ENCODE measurements at regions not wholly inside any gene's neighbourhood (a gene's known extent, or its start where the extent isn't known, plus 50 kb on each side); places are given as distances from the start of the nearest gene placed in this dataset.

DNA sequence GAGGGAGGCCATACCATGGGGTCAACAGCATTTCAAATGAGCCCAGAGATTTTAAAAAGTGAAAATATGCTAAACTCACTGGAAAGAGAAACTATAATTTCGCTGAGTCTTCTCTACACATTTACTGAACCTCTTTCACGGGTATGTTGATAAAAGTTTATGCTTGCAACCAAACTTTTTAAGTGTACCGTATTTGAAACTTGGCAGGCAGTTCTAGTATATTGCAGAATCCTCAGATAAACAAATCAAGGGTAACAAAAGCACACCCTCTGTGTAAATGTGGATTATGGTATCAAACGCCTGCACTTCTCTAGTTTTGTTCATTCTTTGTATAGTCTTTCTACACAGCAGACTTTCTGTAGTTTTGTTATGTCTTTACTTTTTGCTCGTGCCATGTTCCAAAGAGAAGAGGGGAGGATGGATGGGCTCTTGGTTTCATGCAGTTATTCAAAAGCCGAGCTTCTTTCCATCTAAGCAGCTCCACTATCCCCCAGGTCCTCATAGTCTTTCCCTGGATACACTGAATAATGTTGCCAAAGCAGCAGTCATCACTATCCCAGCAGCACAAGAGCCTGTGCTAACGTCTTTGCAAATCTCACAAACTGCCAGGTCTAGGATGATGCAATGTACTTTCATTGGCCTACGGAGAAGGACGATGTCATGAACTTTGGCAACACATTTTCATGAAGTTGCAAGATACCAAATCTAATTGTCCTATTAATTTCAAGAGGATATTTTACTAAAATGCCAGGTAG lies 131.2 kb downstream of the MPP7 start:
- peak in 1 of 2 donors; percentile 55 for DNase-seq (ENCODE audit: low read depth in 1 of 2, low spot score in 1 of 2)
- no peaks in the 10 kb centered on the region for H3K27me3 ChIP-seq
- H3K4me3 ChIP-seq, result no peak overlapping the region
- no peaks in the 10 kb centered on the region for H3K4me1 ChIP-seq (ENCODE audit: low read depth)
- TF ChIP-seq, protein P1, sequence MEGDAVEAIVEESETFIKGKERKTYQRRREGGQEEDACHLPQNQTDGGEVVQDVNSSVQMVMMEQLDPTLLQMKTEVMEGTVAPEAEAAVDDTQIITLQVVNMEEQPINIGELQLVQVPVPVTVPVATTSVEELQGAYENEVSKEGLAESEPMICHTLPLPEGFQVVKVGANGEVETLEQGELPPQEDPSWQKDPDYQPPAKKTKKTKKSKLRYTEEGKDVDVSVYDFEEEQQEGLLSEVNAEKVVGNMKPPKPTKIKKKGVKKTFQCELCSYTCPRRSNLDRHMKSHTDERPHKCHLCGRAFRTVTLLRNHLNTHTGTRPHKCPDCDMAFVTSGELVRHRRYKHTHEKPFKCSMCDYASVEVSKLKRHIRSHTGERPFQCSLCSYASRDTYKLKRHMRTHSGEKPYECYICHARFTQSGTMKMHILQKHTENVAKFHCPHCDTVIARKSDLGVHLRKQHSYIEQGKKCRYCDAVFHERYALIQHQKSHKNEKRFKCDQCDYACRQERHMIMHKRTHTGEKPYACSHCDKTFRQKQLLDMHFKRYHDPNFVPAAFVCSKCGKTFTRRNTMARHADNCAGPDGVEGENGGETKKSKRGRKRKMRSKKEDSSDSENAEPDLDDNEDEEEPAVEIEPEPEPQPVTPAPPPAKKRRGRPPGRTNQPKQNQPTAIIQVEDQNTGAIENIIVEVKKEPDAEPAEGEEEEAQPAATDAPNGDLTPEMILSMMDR (IDR thresholded peaks at IDR 0.05; ENCODE audit: low read depth, low read length), result no peak
- no peak overlapping the region for H3K27ac ChIP-seq
- H3K36me3 ChIP-seq, result no peaks in the 10 kb centered on the region
- H3K9me3 ChIP-seq (ENCODE audit: low read depth), result no peaks in the 10 kb centered on the region

DNA sequence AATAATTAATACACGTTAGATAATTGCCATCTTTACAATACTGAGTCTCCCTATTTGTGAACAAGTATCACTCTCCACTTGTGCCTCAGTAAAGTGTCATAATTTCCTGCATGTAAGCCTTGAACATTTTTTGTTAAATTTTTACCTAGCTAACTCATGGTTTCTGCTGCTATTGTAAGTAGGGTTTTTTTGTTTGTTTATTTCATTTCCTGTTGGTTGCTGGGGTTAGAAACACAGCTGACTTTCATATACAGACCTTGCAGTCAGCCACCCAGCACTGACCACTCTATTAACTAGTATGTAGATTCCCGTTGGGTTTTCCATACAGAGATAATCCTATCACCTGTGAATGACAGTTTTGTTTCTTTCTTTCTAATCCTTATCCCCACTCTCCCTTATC lies 133.3 kb downstream of the MPP7 start:
- Histone ChIP-seq H3K36me3 (no peaks in the 10 kb centered on the region), H3K27ac (no peak overlapping the region), H3K4me3 (no peak overlapping the region), H3K27me3 (no peaks in the 10 kb centered on the region), H3K9me3 (ENCODE audit: low read depth) (no peaks in the 10 kb centered on the region), H3K4me1 (ENCODE audit: low read depth) (no peaks in the 10 kb centered on the region)
- DNase-seq (ENCODE audit: low read depth in 1 of 2, low spot score in 1 of 2), result no peak
- TF ChIP-seq, protein P1 (IDR thresholded peaks at IDR 0.05; ENCODE audit: low read depth, low read length), result no peak

DNA sequence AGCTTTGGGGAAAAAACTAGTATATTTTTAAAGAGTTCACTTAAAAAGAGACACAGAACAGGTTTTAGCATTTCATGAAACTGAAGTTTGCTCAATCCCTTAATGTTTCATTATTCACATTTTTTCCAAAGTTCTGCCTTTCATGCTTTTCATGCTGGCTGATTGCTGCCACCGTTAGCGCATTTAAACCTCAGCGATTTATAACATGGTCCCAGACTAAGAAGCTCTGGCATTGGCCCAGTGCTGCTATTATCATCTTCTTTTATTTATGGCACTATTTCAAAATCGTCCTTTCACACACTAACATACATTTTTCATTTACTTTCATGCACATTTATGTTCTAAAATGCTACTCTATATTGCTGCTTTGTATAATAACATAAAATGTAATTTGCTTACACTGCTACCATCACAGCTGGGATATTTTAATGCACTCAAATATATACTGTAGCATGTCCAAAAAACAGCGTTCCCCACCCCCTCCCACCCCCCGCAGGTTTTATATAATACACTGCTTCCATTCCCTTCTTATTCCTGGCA lies 141.9 kb downstream of the MPP7 start:
- Histone ChIP-seq H3K4me3 (no peak overlapping the region), H3K27me3 (no peaks in the 10 kb centered on the region), H3K9me3 (ENCODE audit: low read depth) (no peaks in the 10 kb centered on the region), H3K36me3 (no peaks in the 10 kb centered on the region), H3K27ac (no peak overlapping the region), H3K4me1 (ENCODE audit: low read depth) (no peaks in the 10 kb centered on the region)
- no peak for DNase-seq (ENCODE audit: low read depth in 1 of 2, low spot score in 1 of 2)
- TF ChIP-seq, protein P1 (IDR thresholded peaks at IDR 0.05; ENCODE audit: low read depth, low read length), result no peak

DNA sequence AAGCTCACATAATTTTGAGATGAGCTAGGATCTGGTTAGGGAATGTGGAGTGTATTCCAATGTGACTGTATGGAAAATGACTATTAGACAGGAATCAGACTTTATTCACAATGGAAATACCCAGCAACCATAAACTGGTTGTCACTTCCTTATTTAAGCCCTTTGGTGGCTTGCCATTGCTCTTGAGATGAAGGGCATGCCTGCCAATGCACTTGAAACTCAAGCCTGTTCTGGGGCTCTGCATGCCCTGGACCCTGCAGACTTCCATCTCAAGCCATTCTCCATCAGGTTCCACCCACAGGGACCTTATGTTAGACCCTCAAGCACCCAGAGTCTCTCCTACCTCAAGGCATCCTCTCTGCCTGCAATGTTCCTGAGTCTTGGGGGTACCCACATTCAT lies 145.5 kb downstream of the MPP7 start:
- Histone ChIP-seq H3K9me3 (ENCODE audit: low read depth) (no peaks in the 10 kb centered on the region), H3K36me3 (no peaks in the 10 kb centered on the region), H3K27me3 (no peaks in the 10 kb centered on the region), H3K4me3 (no peak overlapping the region), H3K4me1 (ENCODE audit: low read depth) (no peaks in the 10 kb centered on the region), H3K27ac (no peak overlapping the region)
- DNase-seq (ENCODE audit: low read depth in 1 of 2, low spot score in 1 of 2), result no peak
- TF ChIP-seq, protein P1 (IDR thresholded peaks at IDR 0.05; ENCODE audit: low read depth, low read length), result no peak

DNA sequence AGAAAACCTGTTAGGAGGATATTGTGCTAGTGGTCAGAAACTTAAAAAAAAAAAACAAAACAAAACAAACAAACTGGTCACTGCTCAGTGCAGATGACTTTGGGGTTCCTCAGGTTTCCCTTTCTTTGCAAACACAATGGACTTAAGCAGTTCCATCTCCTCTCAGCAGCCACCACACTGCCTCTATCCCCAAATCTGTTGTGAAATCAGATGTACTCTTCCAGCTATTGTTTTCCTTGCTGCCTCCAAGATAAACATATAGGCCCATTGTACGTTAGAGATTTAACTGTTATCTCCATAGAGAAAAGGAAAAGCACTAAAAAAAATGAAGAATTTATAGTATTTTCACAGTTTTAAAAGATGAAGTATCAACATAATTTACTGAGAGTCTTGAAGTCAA lies 147.1 kb downstream of the MPP7 start:
- H3K27ac ChIP-seq, result no peak overlapping the region
- TF ChIP-seq, protein P1 (IDR thresholded peaks at IDR 0.05; ENCODE audit: low read depth, low read length), result no peak
- H3K27me3 ChIP-seq, result no peaks in the 10 kb centered on the region
- H3K36me3 ChIP-seq, result no peaks in the 10 kb centered on the region
- no peak for DNase-seq (ENCODE audit: low read depth in 1 of 2, low spot score in 1 of 2)
- H3K9me3 ChIP-seq (ENCODE audit: low read depth), result no peaks in the 10 kb centered on the region
- H3K4me1 ChIP-seq (ENCODE audit: low read depth), result no peaks in the 10 kb centered on the region
- H3K4me3 ChIP-seq, result no peak overlapping the region

Measured in cardiac muscle cell (in vitro differentiated cells and primary cell).